Panc1 (cell line): ENCODE measurements at regions not wholly inside any gene's neighbourhood (a gene's known extent, or its start where the extent isn't known, plus 50 kb on each side); places are given as distances from the start of the nearest gene placed in this dataset.

Experiments used
- POLR2AphosphoS5 ChIP-seq: IDR thresholded peaks from 2 replicates; pipeline ENCODE4 v1.6.1; 2012; ENCODE audit warnings: mild to moderate bottlenecking, low read depth, low read length, moderate library complexity
- REST ChIP-seq, 2 experiments: IDR thresholded peaks; 2 replicates each; pipeline ENCODE4 v1.6.1; 2011 to 2012; ENCODE audit warnings: low read depth in 2 of 2, control low read depth in 1 of 2, low read length in 1 of 2, mild to moderate bottlenecking in 1 of 2, moderate library complexity in 1 of 2; ENCODE audit not compliant: insufficient read depth in 1 of 2
- SIN3A ChIP-seq: IDR thresholded peaks from 2 replicates; pipeline ENCODE4 v1.6.1; 2012; ENCODE audit warnings: low read depth, mild to moderate bottlenecking, low read length, moderate library complexity, borderline replicate concordance; ENCODE audit not compliant: insufficient read depth
- TCF7L2 ChIP-seq: IDR thresholded peaks from 2 replicates; pipeline ENCODE4 v1.6.1; 2011; ENCODE audit warnings: mild to moderate bottlenecking, low read depth, low read length, inconsistent platforms
- TF ChIP-seq, protein P1 (sequence below): fragments of 450-650 bp; IDR thresholded peaks from 2 replicates; pipeline ENCODE4 v1.5.1; 2017; ENCODE audit warnings: mild to moderate bottlenecking

DNA sequence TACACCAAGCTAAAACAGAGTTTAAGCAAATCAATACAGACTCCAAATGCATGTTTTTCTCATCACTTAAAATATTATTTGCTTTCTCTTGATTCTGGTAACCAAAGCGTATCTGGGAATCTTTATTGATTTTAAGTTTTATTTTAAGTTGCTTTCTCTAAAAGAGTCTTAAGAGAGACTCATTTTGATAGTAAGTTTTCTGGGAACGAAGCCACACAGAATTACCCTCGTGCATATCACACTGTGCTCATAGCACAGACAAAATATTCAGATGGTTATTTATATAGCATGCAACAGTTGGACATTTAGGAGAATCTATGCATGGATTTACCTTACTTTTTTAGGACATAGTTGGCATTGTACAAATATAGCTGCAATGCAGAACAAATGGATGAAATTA lies 597.5 kb upstream of the NRXN1 start:
- TF ChIP-seq REST (IDR thresholded peaks at IDR 0.05; ENCODE audit: insufficient read depth in 1 of 2, low read depth in 2 of 2, low read length in 1 of 2) (no peak), TCF7L2 (no peak), POLR2AphosphoS5 (no peak), SIN3A (no peak)
- TF ChIP-seq, protein P1, sequence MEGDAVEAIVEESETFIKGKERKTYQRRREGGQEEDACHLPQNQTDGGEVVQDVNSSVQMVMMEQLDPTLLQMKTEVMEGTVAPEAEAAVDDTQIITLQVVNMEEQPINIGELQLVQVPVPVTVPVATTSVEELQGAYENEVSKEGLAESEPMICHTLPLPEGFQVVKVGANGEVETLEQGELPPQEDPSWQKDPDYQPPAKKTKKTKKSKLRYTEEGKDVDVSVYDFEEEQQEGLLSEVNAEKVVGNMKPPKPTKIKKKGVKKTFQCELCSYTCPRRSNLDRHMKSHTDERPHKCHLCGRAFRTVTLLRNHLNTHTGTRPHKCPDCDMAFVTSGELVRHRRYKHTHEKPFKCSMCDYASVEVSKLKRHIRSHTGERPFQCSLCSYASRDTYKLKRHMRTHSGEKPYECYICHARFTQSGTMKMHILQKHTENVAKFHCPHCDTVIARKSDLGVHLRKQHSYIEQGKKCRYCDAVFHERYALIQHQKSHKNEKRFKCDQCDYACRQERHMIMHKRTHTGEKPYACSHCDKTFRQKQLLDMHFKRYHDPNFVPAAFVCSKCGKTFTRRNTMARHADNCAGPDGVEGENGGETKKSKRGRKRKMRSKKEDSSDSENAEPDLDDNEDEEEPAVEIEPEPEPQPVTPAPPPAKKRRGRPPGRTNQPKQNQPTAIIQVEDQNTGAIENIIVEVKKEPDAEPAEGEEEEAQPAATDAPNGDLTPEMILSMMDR: no peak
